Cerebellar cortex (tissue), 1 donor: ENCODE measurements at regions not wholly inside any gene's neighbourhood (a gene's known extent, or its start where the extent isn't known, plus 50 kb on each side); places are given as distances from the start of the nearest gene placed in this dataset.
"Not testable (repeated sequence)": the region's sequence is repeated elsewhere in the genome, so short reads cannot be mapped to it uniquely, and the experiment has no call there.

Experiments
- DNase-seq: peaks from one replicate; pipeline ENCODE4 v3.0.0-alpha.2; 2015; ENCODE audit warnings: low spot score

DNA sequence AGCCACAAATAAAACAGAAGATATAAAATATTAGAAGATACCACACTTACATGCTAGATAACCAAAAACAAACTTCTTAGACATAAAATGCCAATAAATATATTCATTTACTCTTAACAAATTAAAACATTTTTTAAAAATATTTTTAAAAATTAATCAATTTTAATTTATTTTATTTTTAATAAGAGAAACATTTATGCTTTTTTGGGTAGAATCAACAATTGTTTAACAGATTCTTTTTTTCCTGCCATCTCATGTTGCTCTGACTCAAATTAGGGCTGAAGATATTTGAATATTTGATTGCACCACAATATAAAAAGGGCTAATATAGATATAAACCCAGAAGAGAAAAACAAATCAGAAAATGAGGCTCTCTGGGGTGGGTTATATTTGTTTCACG lies 172.6 kb downstream of the GOLGA6L6 start:
- DNase-seq = no peak

DNA sequence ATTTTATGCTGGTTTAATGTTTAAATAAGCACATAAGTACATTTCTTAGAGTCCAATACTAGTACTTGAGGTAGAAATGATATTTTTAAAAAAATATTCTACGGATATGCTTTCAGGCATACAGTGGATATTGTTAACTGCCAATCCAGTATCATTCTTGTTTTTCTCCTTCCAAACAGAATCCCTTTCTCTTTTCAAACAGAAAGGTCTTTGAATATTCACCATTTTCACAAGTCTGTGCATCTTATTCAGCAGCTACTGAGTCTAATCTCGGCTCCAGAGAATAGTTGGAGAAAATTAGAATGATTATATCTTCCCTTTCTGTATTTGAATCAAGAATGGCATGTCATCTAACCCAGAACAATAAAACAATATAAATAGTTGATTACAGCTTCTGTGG lies 174.5 kb downstream of the GOLGA6L6 start:
- DNase-seq = no peak

DNA sequence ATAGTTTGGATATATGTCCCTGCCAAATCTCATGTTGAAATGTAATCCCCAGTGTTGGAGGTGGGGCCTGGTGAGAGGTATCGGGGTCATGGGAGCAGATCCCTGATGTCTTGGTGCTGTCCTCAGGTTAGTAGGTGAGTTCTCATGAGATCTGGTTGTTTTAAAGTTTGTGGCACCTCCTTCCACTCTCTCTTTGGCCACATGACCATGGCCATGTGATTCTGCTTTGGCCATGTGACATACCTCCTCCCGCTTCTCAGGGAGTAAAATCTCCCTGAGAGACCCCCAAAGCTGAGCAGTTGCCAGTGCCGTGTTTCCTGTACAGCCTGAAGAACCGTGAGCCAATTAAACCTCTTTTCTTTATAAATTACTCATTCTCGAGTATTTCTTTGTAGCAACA lies 178.0 kb downstream of the GOLGA6L6 start:
- not testable (repeated sequence) for DNase-seq

DNA sequence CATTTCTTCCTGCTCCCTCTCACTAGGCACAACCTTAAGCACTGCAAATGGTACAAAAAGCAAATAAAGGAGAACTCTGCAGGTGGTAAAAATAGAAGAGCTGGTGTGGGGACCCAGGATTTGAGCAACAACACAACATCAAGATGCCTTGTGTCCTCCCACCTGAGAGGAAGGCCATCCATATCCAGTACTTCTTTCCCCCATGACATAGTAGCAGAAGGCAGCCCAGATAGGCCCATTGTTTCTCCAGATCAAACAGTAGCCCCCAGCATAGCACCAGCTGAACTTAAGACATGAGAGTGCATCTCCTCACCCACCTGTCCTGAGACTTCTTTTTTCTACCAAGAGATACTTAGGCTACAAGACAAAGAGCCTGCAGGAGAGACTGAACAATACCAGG lies 180.5 kb downstream of the GOLGA6L6 start:
- DNase-seq = no peak

- peak; percentile 59 for DNase-seq
Observed at GRCh38 chr15:20358779-20359414, 182.7 kb downstream of the GOLGA6L6 start.

DNA sequence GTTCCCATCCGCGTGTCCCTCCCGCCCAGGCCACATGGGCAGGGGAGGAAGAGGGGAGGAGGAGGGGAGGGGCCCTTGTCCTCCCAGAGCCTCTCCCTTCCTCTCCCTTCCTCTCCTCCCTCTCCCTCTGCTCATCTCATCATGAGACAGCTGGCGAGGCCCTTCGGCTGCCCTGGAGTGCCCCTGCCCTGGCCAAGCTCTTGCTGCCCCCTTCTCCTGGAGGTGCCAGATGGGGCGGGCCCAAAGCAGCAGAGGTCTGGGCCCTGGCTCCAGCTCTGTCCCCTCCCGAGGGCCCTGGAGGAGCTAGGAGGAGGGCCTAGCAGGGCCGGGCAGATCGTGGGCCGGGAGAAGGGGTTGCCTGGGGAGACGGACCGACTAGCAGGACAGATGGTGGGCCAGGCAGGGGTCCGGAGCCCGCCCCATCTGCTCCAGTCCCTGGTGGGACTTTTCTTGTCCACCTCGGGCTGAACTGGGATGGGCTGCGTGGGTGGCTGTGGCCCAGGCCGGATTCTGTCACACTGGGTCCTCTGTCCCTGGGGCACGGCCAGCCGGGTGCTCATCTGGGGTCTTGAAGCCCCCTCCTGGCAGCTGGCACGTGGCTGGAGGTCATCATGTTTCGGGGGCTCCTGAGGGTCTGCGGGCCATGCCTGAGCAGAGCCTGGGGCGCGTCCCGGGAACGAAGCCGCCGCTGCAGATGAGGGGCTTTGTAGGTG lies 183.4 kb downstream of the GOLGA6L6 start:
- DNase-seq = peak; percentile 89

- no peak for DNase-seq
Observed at GRCh38 chr15:20357481-20358065, 184.0 kb downstream of the GOLGA6L6 start.

DNA sequence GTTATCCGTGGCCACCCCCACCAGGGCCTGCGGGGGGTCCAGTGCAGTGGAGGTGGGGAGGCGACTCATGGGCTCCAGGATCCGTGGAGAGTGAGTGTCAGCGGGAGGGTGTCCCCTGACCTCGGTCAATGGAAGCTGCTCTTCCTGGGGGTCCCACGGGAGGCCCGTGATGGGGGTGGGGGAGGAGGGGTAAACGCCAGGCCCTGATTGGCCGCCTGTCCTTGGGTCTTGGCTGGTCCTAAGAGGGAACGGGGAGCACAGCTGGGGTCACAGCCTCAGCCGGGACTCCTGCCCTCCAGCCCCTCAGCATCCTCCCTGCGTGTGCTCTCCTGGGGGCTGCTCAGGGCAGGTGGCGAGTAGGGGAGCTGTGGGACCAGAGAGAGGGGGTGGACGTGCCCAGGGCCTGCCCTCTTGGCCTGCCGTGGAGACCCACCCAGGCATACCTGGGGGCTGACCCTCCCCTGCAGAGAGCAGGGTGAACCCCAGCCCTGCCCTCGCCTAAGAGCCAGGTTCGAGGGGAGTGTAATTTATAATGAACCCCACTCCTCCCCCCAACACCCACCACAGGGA lies 184.6 kb downstream of the GOLGA6L6 start:
- no peak for DNase-seq

GRCh38 chr15:20356444-20356910 lies 185.1 kb downstream of the GOLGA6L6 start:
- peak; percentile 91 for DNase-seq

DNA sequence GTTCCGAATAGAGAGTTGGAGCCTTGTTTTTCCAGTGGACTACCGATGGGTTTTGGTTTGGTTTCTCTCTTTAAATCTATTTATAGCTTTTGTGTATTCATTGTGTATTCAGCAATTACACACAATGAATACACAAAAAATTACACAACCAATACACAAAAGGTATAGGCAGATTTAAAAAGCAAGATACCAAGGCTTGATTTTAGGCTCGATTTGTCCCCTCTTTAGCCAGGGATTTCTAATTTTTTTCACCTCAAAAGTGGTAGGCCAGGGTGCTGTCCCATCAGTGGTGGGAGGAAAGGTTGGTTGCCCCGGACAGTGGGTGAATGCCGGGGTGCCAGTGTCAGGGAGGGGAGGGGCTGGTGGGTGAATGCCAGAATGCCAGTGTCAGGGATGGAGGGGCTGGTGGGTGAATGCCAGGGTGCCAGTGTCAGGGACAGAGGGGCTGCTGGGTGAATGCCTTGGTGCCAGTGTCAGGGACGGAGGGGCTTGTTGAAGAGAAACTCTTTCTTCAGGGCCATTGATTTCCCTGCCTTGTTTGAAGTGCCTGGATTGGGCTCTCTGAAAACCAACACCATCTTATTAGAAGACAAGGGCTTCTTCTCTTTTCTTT lies 186.2 kb downstream of the GOLGA6L6 start:
- no peak for DNase-seq

DNA sequence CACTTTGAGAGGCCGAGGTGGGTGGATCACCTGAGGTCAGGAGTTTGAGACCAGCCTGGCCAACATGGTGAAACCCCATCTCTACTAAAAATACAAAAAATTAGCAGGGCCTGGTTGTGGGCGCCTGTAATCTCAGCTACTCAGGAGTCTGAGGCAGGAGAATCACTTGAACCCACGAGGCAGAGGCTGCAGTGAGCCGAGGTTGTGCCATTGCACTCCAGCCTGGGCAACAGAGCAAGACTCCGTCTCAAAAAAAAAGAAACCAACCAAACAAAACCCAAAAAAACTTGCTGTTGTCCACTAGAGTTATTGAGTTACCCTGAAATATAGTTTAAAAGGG lies 186.7 kb downstream of the GOLGA6L6 start:
- not testable (repeated sequence) for DNase-seq

DNA sequence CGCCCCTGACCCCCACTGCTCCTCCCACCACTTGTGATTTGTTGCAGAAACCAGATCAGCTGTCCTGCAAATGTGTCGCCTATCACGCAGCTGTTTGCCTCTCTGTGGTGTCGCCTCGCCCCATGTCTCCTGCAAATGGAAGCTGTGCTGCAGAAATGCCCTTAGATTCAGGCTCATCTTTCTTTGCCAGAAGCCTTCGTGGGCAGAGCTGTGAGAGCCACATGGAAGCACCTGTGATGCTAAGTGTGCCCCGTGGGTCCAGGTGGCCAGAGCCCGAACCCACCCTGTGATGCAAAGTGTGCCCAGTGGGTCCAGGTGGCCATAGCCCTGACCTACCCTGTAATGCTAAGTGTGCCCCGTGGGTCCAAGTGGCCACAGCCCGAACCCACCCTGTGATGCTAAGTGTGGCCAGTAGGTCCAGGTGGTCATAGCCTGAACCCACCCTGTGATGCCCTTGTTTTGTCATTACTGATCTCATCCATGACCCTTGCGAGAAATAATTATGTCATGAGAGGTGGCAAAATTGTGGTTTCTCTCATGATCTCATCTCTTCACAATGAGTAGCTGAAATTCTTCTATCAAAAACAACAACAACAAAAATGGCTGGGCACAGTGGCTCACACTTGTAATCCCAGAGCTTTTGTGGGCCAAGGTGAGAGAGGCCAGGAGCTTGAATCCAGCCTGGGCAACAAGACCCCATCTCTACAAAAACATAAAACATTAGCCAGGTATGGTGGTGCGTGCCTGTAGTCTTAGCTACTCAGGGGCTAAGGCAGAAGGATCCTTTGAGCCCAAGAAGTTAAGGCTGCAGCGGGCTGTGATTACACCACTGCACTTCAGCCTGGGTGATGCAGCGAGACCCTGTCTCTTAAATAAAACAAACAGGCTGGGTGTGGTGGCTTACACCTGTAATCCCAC lies 187.4 kb downstream of the GOLGA6L6 start:
- DNase-seq = no peak

GRCh38 chr15:20352241-20353200 lies 189.1 kb downstream of the GOLGA6L6 start:
- DNase-seq = no peak

GRCh38 chr15:20351448-20351971 lies 190.1 kb downstream of the GOLGA6L6 start:
- no peak for DNase-seq

GRCh38 chr15:20349774-20350498 lies 191.7 kb downstream of the GOLGA6L6 start:
- DNase-seq = no peak

DNA sequence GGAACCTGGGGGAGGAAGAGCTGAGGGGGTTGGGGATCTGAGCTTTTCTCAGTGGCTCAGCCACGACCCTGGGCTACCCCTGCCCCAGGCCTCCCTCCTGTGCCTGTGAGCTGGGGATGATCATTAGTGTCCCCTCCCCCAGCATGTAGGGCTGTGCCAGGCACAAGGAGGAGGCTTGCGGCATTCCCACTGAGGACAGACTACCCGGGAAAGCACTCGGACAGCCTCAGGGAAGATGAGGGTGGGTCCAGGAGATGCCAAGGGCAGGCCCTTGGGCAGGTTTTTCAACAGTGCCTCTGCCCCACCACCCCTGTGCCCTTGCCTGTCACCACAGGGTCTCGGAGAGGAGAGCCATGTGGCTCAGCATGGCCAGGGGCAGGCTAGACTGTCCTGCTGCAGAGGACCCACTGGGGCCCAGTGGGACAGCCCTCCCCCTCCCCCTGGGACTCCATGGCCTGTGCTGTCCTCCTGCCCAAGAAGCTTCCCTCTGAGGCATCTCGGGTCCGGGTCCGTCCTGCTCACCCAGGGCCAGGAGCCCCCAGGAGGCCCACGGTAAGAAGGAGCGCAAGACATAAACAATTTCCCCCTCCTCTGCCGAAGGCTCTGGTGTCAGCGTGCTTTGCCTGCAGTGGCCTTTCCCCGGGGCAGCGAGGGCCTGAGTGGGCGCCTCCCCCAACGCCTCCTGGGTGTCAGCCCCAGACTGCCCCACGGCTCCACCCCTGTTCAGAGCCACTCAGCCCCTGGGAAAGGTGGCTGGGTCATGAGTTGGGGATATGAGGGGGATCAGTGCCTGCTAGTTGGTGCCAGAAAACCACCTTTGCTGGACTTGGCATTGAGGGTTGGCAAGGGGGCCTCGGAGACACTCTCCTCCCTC lies 192.5 kb downstream of the GOLGA6L6 start:
- no peak for DNase-seq

GRCh38 chr15:20348291-20348899 lies 193.2 kb downstream of the GOLGA6L6 start:
- DNase-seq = no peak
